Lung microvascular endothelial cell (primary cell): ENCODE measurements at regions not wholly inside any gene's neighbourhood (a gene's known extent, or its start where the extent isn't known, plus 50 kb on each side); places are given as distances from the start of the nearest gene placed in this dataset.
A peak's percentile ranks its signal among the peaks of the same experiment; 100 is the strongest.
"Not testable (repeated sequence)": the region's sequence is repeated elsewhere in the genome, so short reads cannot be mapped to it uniquely, and the experiment has no call there.

Experiments used
- DNase-seq, 2 donors: peaks; one replicate each; pipeline versions ENCODE4 v3.0.0 to v3.0.0-alpha.2; 2010; ENCODE audit warnings: low read depth in 2 of 2

- DNase-seq, result peak in 1 of 2 donors; percentile 37
Measured at GRCh38 chr1:100627936-100628335, 90.0 kb downstream of the GPR88 start.

- peak in 1 of 2 donors; percentile 53 for DNase-seq
Measured at GRCh38 chr1:100628631-100629081, 90.7 kb downstream of the GPR88 start.

GRCh38 chr1:100629391-100629790 lies 90.2 kb upstream of the VCAM1 start:
- DNase-seq, result no peak

- peak in 1 of 2 donors; percentile 79 for DNase-seq
Measured at GRCh38 chr1:100631015-100631551, 88.5 kb upstream of the VCAM1 start.

- peak in 1 of 2 donors; percentile 13 for DNase-seq
Measured at GRCh38 chr1:100642826-100643225, 76.7 kb upstream of the VCAM1 start.

- DNase-seq, result peak in 1 of 2 donors; percentile 72
Measured at GRCh38 chr1:100643471-100644196, 75.9 kb upstream of the VCAM1 start.

- no peak for DNase-seq
Measured at GRCh38 chr1:100646001-100646400, 73.5 kb upstream of the VCAM1 start.

GRCh38 chr1:100649146-100649545 lies 70.4 kb upstream of the VCAM1 start:
- DNase-seq, result no peak

GRCh38 chr1:100657876-100658715 lies 61.4 kb upstream of the VCAM1 start:
- peak in 1 of 2 donors; percentile 47 for DNase-seq

GRCh38 chr1:100658716-100659026 lies 60.9 kb upstream of the VCAM1 start:
- DNase-seq, result no peak

GRCh38 chr1:100661176-100661575 lies 58.4 kb upstream of the VCAM1 start:
- DNase-seq, result no peak

- not testable (repeated sequence) for DNase-seq
Measured at GRCh38 chr1:100668494-100668893, 51.0 kb upstream of the VCAM1 start.
